IPS-NIHi7 (cell line): ENCODE measurements at regions not wholly inside any gene's neighbourhood (a gene's known extent, or its start where the extent isn't known, plus 50 kb on each side); places are given as distances from the start of the nearest gene placed in this dataset.

ENCODE experiments used
- DNase-seq: peaks from one replicate; pipeline ENCODE4 v3.0.0; 2012; ENCODE audit warnings: mixed read lengths; ENCODE audit errors: extremely low spot score

DNA sequence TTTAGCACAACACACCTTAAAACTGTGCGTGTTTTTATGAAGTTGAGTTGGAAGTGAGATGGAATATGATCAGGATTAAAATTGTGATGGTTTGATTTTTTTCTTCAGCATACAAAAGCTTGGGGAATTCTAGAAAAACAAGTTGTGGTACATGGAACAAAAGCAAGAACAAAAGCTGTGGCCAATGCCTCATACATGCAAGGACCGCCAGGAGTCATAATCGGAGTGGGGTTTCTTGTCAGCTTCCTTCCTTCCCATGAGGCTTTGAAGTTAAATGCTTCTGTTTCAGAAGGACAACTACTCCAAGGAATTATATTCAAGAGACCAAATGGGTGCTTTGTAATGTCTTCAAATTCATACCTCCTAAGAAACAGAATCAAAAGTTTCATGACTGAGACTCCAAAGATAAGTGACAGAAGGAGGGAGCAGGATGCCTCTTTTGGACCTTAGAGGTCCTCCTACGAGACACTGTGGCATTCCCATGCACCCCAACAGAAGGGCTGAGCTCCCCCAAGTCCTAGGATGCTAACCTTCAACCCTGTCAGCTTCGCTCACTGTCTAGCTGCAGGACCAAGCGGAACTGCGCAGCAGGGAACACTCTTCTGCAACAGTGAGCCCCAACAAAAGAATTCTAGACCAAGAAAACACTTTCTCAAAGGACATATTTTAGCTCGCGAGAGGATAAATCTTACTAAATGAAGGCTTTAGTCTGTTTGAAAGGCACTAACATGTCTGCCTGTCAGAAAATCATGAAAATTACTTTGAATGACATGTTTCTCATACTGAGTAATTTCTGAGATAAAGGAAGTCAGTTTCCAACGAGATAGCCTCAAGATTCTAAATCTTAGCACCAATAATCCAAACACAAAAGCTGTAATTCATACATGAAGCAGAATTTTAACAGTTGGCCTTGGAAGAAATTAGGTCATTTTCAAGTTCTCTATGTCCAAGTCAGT is 108.5 kb upstream of the NHSL1 start:
- DNase-seq, result no peak

DNA sequence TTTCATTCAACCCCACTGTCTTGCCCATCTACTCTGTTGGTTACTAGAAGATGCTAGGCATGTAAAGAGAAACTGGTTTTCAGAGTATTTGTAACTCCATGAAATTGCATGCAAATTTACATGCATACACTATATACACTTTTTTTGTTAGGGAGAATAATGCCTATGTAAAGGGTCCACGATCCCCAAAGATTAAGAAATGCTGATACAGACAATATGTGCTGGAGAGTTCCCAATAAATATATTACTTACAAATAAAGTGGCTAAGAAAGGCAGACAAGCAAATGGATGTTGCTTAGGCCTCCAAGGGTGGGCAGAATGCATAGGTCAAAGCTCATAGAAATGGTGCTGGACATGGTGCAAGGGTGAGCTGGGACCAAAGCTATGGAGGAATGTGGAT is 109.6 kb upstream of the NHSL1 start:
- no peak for DNase-seq

DNA sequence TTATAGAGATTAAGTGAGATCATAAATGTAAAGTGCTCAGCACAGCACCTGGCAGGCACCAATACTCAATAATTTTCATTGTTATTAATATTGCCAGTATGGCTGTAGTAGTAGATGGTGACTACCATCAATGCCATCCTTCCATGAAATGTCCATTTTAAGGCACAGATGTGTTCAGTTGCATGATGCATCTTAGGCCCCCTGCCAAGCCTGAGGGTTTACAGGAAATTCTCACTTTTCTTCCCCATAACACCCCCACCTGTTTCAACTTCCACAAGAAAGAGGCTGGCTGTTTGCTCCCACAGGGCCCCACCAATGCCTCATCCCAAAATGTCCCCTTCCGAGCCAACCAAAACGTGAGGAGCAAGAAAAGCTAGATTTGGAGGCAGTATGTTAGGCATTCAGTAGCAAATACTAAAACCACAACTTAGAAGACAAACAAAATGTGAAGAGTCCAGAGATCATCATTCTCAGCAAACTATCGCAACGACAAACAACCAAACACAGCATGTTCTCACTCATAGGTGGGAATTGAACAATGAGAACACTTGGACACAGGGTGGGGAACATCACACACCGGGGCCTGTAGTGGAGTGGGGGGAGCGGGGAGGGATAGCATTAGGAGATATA is 110.6 kb upstream of the NHSL1 start:
- DNase-seq, result no peak

DNA sequence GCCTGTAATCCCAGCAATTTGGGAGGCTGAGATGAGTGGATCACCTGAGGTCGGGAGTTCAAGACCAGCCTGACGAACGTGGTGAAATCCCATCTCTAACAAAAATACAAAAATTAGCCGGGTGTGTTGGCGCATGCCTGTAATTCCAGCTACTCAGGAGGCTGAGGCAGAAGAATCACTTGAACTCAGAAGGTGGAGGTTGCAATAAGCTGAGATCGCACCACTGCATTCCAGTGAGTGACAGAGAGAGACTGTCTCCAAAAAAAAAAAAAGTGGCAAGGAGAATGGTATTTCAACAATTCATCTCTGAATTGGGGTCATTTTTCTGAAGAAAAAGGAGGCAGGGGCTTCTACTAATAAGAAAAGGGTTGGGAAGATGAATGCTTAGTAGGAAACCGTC is 111.5 kb upstream of the NHSL1 start:
- DNase-seq, result no peak

DNA sequence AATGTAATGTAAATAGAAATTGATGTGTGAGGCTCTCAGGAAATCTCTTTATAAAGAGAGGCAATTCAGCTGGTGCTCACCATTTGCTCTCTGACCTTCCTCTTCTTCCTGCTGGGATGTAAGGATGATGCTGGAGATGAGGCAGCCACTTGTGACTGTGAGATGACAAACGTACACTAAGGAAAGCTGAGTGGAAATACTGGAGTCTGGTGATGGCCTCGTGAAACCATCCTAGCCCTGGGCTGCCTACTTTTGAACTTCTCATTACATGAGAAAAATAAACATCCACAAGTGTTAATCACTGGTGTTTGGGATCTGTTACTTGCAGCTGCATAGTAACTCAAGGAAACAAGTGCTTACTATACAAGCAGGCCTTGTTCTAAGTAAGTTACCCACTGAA is 114.9 kb upstream of the NHSL1 start:
- no peak for DNase-seq

DNA sequence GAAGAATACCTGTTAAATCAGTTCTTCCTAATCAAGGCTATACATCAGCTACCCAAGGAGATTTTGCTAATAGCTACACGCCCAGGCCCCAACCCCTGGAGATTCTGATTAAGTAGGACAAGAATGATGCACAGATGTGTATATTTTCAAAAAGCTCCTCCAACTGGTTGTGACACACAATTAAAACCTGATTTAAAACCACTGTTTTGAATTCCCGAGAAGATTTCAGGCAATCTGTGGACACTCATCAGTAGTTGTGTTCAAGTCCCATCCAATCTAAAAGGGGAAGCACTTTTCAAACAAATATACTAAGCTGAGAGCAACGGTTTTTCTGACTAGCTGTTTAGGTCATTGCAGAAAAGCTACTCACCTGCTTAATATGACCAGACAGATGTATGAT is 118.9 kb upstream of the NHSL1 start:
- DNase-seq, result no peak

DNA sequence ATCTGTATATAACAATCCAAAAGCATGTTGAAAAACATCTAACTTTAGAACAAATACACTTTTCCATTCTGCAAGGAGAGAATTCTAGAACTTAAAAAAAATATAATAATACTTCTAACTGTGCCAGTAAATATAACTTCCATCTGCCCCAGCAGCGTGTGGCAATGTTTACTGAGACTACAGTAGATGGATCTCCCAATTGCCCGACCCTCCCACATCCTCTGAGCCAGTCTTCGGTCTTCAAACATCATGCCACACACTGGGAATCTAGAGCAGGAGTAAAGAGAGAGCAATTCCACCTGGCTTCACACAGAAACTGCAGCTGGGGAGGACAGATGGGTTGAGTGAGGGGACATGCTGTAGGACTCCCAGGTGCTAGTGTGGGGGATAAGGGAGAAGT is 121.3 kb upstream of the NHSL1 start:
- no peak for DNase-seq

DNA sequence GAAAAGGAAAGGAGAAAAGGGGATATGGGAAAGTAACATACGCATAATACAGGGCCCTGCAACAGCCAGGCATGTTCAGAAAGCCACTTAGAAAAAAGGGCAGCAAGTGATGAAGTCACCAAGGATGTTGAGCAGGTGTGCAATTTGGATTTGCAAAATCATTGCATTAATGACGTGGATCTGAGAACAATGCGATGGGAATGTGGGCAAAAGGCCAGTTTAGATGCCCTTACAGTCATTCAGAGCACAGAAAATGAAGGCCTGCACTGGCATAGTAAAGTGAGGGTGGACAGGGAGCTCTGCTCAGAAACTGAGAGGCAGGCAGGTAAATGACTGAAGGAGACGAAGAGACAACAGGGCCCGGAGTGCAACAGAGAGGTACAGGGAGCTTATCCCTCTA is 123.7 kb upstream of the NHSL1 start:
- no peak for DNase-seq

DNA sequence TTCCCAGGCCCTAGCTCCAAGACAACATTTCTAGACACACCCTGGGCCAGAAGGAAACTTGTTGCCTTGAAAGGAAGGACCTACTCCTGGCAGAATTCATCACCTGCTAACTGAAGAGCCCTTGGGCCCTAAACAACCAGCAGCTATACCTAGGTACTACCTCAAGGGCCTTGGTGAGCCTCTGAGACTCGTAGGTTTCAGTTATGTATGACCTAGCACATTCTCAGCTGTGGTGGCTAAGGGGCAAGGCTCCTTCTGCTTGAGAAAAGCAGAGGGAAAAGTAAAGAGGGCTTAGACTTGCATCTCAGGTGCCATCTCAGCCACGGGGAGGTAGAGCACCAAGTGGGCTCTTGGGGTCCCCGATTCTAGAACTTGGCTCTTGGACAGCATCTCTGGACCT is 132.3 kb upstream of the NHSL1 start:
- no peak for DNase-seq

DNA sequence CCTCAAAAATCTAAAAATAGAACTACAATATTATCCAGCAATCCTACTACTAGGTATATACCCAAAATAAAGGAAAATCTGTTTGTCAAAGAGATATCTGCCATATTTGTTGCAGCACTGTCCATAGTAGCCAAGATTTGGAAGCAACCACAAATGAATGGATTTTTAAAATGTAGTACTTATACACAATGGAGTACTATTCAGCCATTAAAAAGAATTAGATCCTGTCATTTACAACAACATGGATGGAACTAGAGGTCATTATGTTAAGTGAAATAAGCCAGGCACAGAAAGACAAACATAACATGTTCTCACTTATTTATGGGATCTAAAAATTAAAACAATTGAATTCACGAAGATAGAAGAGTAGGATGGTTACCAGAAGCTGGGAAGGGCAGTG is 135.7 kb upstream of the CCDC28A start:
- no peak for DNase-seq

DNA sequence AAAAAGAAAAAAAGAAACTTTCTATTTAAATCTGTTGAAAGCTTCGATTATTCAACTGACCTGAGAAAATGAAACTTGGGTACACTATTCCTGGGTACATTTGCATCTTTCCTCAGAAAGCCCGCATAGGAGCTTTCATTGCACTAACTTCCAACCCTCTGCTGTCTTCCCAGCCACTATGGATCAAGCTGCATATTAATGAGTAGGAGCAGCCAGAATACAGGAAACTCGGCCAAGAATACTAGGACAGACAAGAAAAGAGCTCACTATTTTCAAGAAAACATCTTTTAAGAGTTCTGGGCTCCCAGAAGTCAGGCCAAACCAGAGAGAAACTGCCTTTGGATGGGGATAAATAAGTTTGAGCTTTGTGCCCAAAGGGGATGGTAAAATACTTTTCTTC is 135.0 kb upstream of the CCDC28A start:
- no peak for DNase-seq

DNA sequence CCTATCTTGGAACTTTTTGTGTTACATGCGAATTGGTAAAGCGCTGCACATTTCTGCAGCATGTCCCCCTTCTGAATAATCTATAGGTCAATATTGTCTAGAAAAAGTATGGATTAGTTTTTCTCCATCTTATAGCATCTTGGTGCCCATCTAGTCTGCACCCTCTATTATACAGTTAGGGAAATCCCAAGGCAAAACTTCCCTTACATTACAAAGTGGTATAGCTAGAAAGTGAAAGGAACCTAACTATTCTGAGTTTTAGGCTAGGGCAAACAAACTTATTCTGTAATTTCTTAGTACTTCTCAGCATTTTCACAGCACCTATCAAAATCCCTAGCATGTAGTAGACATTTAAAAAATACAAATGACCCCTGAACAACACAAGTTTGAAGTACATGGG is 133.5 kb upstream of the CCDC28A start:
- no peak for DNase-seq

DNA sequence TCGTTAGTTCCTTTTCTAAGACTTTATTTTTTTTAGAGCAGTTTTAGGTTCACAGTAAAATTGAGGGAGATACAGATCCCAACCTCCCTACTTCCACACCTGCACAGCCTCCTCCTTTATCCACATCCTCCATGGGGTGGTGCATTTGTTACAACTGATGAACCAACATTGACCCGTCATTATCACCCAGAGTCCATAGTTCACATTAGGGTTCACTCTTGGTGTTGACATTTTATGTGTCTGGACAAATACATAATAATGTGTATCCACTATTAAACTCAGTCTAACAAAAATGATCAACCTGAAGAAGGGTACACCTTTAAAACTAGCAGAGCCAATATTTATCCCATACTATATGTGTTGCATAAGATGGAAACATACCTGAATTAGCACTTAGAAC is 130.4 kb upstream of the CCDC28A start:
- no peak for DNase-seq

DNA sequence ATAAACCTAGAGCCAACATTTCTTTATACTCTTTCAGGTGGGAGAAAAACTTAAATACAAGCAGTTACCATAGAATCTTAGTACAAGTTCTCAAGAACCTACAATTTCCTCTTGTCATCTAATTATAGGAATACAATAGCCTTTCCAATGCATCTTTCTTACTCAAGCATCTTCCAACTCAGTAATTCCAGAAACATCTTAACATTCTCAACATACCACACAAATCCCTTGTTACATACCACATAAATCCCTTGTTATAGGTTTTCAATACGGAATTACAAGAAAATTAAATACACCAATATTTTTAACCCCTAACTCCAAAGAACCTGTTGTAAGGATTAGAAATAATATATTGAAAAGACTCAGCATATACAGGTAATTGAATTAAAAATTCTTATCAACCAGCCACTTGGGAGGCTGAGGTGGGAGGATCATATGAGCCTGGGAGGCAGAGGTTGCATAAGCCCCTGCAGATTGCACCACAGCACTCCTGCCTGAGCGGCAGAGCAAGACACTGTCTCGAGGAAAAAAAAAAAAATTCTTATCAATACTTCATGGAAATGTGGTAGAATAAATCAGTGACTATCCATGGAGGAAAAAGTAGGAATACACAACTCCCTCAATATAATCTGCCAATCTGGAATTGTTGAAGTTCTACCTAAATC is 127.5 kb upstream of the CCDC28A start:
- DNase-seq, result no peak

DNA sequence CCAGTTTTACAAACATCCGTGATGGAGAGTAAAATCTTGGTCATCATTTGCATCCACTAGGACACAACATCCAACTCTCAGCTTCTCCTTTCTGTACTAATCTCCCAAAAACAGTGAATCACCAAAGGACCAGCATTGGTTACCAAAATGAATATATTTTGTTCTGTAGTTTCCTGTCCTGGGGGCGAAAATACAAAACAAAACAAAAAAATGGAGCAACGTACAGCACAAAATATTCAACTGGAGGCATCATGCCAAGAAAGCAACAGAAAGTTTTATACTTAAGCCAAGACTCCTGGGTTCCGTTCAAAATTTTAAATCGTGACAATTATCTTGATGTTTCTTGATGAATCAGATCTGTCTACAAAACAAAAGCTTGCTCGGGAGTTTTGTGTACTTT is 126.6 kb upstream of the CCDC28A start:
- no peak for DNase-seq

DNA sequence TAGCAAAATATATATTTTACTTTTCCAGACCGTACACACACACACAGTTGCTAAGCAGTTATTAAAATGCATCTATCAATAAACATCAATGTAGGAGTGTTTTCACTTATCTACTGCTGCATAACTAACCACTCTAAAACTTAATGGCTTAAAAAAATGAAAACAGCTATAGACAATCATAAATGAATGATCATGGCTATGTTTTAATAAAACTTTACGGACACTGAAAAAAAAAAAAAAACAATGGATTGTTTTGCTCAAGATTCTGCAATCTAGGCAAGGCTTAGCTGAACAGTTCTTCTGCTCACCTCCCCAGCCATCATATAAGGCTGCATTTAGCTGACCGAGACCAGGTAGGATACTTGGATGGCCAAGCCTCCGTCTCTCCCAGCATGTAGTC is 125.4 kb upstream of the CCDC28A start:
- no peak for DNase-seq

DNA sequence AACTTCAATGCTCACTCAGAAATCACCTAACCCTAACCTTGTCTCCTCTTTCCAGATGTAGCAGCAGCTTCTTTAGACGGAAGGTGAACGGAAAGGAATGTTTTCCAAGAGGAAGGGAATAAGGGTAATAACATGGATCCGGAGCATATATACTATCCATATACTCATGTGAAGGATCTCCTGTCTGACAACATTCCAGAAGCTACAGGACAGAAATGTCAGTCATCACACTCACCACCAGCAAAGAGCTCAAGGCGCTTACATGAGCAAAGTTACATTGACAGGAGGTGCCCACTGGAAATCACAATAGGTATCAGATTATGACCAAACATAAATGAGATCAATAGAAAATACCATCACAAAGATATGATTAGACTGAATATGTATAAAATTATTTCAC is 122.1 kb upstream of the CCDC28A start:
- DNase-seq, result no peak

DNA sequence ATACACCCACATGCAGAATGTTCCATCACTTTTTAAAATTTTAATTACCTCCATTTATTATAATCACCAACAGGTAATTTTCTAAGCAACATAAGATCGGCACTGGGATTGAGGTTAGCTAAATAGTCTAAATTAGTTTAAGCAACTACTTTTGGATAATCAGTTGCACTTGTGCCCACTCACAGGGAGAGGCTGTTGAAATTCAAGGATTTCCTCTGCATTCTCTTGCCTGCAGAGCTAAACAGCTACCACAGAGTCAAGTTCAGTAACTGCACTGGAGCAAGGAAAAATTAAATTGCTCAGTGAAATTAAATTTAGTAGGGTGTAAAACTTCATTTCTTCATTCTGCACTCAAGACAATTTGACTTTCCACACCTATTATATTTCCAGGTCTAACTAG is 120.7 kb upstream of the CCDC28A start:
- DNase-seq, result no peak

DNA sequence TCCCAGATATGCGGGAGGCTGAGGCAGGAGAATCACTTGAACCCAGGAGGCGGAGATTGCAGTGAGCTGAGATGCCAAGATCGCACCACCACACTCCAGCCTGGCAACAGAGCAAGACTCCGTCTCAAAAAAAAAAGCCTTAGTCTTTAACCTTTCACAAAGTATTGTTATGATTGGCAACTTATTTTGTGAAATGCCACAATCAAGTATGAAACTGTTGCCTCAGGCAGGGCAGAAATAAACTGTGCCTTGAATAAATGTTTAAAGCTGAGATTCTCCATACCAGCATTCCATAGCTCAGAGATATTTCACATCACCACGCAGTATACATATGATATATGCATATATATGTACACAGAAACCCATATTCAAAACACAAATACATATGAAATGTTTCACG is 120.1 kb upstream of the CCDC28A start:
- DNase-seq, result no peak

DNA sequence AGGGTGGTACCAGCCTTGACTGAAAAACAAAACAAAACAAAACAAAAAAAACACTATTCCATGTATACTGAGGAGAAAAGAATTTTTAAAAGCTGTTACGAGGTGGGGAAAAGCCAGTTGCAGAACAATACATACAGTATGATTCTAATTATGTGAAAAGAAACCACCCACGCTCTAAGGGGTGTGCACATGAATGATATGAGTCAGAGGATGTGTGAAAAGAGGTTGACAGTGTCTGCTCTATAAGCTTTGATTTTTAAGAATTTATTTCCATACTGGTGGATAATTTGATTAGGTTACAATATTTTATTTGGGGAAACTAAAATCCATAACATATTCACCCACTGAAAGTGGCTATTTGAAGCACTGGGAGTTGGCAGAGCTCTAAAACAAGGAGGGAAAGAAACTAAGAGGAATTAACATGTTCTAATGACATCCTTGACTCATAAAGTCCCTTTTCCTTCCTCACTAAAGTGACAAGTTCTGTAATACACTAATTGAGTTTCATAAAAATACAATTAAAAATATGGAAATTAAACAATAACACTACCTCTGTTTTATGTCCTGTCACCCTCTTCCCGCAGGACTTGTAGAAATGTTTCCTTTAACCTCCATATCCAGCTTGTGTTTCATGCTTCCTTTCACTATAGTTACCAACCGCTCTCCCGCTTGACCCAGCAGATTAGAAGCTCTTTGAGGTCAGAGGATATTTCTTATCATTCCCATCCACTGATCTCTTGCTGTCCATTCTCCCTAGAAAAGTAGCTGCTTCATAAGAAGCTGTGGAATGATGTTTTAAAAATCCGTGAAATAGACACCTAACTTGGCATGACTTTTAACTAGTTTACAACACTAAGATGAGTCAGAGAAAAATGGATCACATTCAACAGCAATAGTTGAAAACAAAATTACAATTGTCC is 118.6 kb upstream of the CCDC28A start:
- no peak for DNase-seq

DNA sequence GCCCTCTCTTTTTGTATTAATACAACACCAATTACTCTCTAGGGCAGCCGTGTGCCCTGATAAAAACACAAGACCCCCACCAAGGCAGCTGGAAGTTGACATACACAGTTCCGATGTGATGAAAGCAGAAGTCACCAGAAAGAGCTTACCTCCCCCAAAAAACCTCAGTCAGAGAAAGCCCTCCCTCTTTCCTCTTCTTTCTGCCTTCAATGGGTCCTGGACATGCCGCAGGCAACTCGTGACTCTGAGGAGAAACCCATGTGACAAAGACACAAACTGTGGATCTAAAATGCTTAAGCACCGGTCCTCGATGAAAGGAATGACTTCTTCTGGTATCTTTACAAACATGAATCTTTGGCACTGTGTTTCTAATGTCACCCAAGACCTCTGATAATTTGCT is 117.7 kb upstream of the CCDC28A start:
- no peak for DNase-seq
